Mesothelial cell of epicardium (in vitro differentiated cells): ENCODE measurements at regions not wholly inside any gene's neighbourhood (a gene's known extent, or its start where the extent isn't known, plus 50 kb on each side); places are given as distances from the start of the nearest gene placed in this dataset.

ENCODE experiments used
- DNase-seq, 2 experiments: peaks; one replicate each; pipeline ENCODE4 v3.0.0; 2021; ENCODE audit warnings: low spot score in 2 of 2; ENCODE audit not compliant: unreplicated experiment in 2 of 2
- H3K27ac Mint-ChIP-seq: 2 replicates; pipeline ENCODE4 v1.8.0; 2021; ENCODE audit warnings: mixed read lengths
- H3K27me3 Mint-ChIP-seq: 2 replicates; pipeline ENCODE4 v1.8.0; 2021; ENCODE audit warnings: low read depth, mixed read lengths
- H3K36me3 Mint-ChIP-seq: 2 replicates; pipeline ENCODE4 v1.8.0; 2021; ENCODE audit warnings: mixed read lengths
- H3K4me1 Mint-ChIP-seq: 2 replicates; pipeline ENCODE4 v1.8.0; 2021; ENCODE audit warnings: mixed read lengths
- H3K4me3 Mint-ChIP-seq: 2 replicates; pipeline ENCODE4 v1.8.0; 2021; ENCODE audit warnings: mild to moderate bottlenecking, moderate library complexity, mixed read lengths
- H3K9me3 Mint-ChIP-seq: 2 replicates; pipeline ENCODE4 v1.8.0; 2021; ENCODE audit warnings: mixed read lengths
- TF ChIP-seq, protein P1 (sequence below): fragments of 200-600 bp; sonication (generic); IDR thresholded peaks from one replicate; pipeline ENCODE4 v1.5.0; 2021; ENCODE audit warnings: antibody characterized with exemption; ENCODE audit not compliant: unreplicated experiment

DNA sequence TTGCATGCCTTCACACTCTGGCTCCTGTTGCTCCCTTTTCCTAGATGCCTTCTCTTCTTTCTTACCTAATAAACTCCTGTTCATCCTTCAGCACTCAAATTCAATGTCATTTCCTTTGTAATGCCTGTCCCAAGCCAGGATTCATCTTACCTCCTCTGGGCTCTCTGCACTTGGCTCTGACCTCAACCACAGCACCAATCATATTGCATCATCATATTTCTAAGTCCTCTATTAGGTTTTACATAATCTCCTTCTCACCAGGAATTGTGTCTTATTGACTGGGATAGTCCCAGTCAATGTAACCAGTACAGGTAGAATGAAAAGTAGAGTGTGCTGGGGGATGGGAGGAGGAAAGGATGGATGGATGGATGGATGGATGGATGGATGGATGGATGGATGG is 187.1 kb downstream of the NRP2 start:
- peaks cover 6% of the 10 kb centered on the region for H3K27me3 Mint-ChIP-seq
- H3K4me1 Mint-ChIP-seq = peaks cover 3% of the 10 kb centered on the region
- H3K36me3 Mint-ChIP-seq = no peaks in the 10 kb centered on the region
- H3K27ac Mint-ChIP-seq = no peak overlapping the region
- H3K4me3 Mint-ChIP-seq = no peak overlapping the region
- peaks cover 9% of the 10 kb centered on the region for H3K9me3 Mint-ChIP-seq
- TF ChIP-seq, protein P1, sequence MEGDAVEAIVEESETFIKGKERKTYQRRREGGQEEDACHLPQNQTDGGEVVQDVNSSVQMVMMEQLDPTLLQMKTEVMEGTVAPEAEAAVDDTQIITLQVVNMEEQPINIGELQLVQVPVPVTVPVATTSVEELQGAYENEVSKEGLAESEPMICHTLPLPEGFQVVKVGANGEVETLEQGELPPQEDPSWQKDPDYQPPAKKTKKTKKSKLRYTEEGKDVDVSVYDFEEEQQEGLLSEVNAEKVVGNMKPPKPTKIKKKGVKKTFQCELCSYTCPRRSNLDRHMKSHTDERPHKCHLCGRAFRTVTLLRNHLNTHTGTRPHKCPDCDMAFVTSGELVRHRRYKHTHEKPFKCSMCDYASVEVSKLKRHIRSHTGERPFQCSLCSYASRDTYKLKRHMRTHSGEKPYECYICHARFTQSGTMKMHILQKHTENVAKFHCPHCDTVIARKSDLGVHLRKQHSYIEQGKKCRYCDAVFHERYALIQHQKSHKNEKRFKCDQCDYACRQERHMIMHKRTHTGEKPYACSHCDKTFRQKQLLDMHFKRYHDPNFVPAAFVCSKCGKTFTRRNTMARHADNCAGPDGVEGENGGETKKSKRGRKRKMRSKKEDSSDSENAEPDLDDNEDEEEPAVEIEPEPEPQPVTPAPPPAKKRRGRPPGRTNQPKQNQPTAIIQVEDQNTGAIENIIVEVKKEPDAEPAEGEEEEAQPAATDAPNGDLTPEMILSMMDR = no peak
- no peak for DNase-seq

DNA sequence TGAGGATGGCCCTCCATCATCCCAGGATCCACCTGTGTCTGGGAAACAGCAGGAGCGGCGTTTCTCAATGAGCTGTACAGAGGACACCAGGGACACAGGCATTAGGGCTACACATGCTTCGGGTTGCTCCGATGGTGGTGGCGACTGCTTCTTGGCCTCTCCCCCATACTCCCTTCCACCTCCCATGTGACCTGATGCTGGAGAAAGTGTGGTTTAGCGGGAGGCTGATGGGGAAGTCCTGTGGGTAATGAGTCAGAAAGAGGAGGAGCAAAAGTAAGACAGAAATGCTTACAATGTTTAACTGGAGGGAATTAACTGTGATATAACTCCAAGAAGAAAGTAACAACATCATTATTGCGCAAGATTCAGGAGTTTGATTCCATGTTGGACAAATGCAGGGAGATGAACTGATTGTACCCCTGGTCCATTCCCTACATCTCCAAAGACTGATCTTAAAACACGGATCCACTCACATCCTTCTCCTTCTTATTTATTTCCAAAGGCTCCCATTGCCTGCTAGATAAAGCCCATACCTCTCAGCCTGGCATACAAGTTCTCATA is 186.6 kb downstream of the NRP2 start:
- Mint-ChIP-seq H3K9me3 (peaks cover 5% of the 10 kb centered on the region), H3K27me3 (peaks cover 6% of the 10 kb centered on the region), H3K4me1 (peaks cover 3% of the 10 kb centered on the region), H3K36me3 (no peaks in the 10 kb centered on the region), H3K27ac (no peak overlapping the region), H3K4me3 (no peak overlapping the region)
- DNase-seq = no peak
- TF ChIP-seq, protein P1 = no peak

- DNase-seq = no peak
- H3K4me1 Mint-ChIP-seq = peaks cover 3% of the 10 kb centered on the region
- no peak overlapping the region for H3K27ac Mint-ChIP-seq
- no peak overlapping the region for H3K4me3 Mint-ChIP-seq
- peaks cover 6% of the 10 kb centered on the region for H3K27me3 Mint-ChIP-seq
- peaks cover 2% of the 10 kb centered on the region for H3K9me3 Mint-ChIP-seq
- TF ChIP-seq, protein P1 = no peak
- H3K36me3 Mint-ChIP-seq = no peaks in the 10 kb centered on the region
Measured at GRCh38 chr2:205868053-205868452, 185.8 kb downstream of the NRP2 start.

- TF ChIP-seq, protein P1 = no peak
- peaks cover 3% of the 10 kb centered on the region for H3K4me1 Mint-ChIP-seq
Measured at GRCh38 chr2:205867371-205867770, 185.1 kb downstream of the NRP2 start.

GRCh38 chr2:205865905-205866441 is 183.7 kb downstream of the NRP2 start:
- peaks cover 6% of the 10 kb centered on the region for H3K27me3 Mint-ChIP-seq
- H3K4me3 Mint-ChIP-seq = no peak overlapping the region
- no peak for DNase-seq
- H3K36me3 Mint-ChIP-seq = no peaks in the 10 kb centered on the region
- H3K27ac Mint-ChIP-seq = no peak overlapping the region
- H3K4me1 Mint-ChIP-seq = peaks cover 3% of the 10 kb centered on the region
- no peaks in the 10 kb centered on the region for H3K9me3 Mint-ChIP-seq
- TF ChIP-seq, protein P1 = no peak

More at GRCh38 chr2:205867371-205867770, 185.1 kb downstream of the NRP2 start:
- peaks cover 6% of the 10 kb centered on the region for H3K27me3 Mint-ChIP-seq
- H3K4me3 Mint-ChIP-seq = no peak overlapping the region
- no peaks in the 10 kb centered on the region for H3K9me3 Mint-ChIP-seq
- no peak overlapping the region for H3K27ac Mint-ChIP-seq
- no peaks in the 10 kb centered on the region for H3K36me3 Mint-ChIP-seq
- no peak for DNase-seq

DNA sequence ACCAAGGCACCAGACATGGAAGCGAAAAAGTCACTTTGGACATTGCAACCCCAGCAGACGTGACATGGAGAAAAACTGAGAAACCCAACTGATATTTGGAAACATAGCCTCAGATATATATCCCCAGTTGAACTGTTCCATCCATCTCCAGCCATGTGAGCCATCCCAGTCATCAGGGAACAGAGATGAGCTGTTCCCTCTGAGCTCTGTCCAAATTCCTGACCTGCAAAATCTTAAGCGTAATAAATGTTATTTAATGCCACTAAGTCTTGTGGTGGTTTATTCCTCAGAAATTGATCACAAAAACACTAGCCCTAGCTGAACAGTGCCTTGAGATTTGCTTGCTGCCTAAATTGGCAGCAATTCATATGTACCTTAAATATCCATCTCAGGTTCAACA is 182.8 kb downstream of the NRP2 start:
- peaks cover 6% of the 10 kb centered on the region for H3K27me3 Mint-ChIP-seq
- no peak overlapping the region for H3K4me3 Mint-ChIP-seq
- H3K27ac Mint-ChIP-seq = no peak overlapping the region

More for the DNA sequence above, 182.8 kb downstream of the NRP2 start:
- H3K9me3 Mint-ChIP-seq = no peaks in the 10 kb centered on the region
- peaks cover 3% of the 10 kb centered on the region for H3K4me1 Mint-ChIP-seq
- TF ChIP-seq, protein P1 = no peak
- no peak for DNase-seq
- no peaks in the 10 kb centered on the region for H3K36me3 Mint-ChIP-seq
